ENCODE measurements at regions not wholly inside any gene's neighbourhood (a gene's known extent, or its start where the extent isn't known, plus 50 kb on each side); places are given as distances from the start of the nearest gene placed in this dataset.

DNA sequence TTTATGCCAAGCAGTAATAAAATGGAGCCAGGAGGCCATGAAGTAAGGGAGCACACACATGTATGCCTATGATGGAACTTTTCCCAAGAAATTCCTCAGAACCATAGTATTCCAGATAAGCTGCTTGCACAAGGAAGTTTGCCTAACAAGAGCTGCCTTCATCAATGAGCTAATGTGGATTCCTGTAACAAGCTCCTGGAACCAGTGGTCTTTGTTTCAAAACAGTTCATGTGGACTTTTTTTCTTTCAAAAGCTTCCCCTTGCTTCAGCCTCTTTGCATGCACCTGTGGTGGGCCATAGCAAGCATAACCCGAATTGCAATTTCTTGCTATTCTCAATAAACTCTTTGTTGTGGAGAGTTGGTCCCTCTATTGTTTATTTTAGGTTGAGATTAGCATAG is 359.6 kb downstream of the UTRN start (continued):
- TF ChIP-seq, protein P1, sequence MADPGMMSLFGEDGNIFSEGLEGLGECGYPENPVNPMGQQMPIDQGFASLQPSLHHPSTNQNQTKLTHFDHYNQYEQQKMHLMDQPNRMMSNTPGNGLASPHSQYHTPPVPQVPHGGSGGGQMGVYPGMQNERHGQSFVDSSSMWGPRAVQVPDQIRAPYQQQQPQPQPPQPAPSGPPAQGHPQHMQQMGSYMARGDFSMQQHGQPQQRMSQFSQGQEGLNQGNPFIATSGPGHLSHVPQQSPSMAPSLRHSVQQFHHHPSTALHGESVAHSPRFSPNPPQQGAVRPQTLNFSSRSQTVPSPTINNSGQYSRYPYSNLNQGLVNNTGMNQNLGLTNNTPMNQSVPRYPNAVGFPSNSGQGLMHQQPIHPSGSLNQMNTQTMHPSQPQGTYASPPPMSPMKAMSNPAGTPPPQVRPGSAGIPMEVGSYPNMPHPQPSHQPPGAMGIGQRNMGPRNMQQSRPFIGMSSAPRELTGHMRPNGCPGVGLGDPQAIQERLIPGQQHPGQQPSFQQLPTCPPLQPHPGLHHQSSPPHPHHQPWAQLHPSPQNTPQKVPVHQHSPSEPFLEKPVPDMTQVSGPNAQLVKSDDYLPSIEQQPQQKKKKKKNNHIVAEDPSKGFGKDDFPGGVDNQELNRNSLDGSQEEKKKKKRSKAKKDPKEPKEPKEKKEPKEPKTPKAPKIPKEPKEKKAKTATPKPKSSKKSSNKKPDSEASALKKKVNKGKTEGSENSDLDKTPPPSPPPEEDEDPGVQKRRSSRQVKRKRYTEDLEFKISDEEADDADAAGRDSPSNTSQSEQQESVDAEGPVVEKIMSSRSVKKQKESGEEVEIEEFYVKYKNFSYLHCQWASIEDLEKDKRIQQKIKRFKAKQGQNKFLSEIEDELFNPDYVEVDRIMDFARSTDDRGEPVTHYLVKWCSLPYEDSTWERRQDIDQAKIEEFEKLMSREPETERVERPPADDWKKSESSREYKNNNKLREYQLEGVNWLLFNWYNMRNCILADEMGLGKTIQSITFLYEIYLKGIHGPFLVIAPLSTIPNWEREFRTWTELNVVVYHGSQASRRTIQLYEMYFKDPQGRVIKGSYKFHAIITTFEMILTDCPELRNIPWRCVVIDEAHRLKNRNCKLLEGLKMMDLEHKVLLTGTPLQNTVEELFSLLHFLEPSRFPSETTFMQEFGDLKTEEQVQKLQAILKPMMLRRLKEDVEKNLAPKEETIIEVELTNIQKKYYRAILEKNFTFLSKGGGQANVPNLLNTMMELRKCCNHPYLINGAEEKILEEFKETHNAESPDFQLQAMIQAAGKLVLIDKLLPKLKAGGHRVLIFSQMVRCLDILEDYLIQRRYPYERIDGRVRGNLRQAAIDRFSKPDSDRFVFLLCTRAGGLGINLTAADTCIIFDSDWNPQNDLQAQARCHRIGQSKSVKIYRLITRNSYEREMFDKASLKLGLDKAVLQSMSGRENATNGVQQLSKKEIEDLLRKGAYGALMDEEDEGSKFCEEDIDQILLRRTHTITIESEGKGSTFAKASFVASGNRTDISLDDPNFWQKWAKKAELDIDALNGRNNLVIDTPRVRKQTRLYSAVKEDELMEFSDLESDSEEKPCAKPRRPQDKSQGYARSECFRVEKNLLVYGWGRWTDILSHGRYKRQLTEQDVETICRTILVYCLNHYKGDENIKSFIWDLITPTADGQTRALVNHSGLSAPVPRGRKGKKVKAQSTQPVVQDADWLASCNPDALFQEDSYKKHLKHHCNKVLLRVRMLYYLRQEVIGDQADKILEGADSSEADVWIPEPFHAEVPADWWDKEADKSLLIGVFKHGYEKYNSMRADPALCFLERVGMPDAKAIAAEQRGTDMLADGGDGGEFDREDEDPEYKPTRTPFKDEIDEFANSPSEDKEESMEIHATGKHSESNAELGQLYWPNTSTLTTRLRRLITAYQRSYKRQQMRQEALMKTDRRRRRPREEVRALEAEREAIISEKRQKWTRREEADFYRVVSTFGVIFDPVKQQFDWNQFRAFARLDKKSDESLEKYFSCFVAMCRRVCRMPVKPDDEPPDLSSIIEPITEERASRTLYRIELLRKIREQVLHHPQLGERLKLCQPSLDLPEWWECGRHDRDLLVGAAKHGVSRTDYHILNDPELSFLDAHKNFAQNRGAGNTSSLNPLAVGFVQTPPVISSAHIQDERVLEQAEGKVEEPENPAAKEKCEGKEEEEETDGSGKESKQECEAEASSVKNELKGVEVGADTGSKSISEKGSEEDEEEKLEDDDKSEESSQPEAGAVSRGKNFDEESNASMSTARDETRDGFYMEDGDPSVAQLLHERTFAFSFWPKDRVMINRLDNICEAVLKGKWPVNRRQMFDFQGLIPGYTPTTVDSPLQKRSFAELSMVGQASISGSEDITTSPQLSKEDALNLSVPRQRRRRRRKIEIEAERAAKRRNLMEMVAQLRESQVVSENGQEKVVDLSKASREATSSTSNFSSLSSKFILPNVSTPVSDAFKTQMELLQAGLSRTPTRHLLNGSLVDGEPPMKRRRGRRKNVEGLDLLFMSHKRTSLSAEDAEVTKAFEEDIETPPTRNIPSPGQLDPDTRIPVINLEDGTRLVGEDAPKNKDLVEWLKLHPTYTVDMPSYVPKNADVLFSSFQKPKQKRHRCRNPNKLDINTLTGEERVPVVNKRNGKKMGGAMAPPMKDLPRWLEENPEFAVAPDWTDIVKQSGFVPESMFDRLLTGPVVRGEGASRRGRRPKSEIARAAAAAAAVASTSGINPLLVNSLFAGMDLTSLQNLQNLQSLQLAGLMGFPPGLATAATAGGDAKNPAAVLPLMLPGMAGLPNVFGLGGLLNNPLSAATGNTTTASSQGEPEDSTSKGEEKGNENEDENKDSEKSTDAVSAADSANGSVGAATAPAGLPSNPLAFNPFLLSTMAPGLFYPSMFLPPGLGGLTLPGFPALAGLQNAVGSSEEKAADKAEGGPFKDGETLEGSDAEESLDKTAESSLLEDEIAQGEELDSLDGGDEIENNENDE (IDR thresholded peaks at IDR 0.05; ENCODE audit: insufficient replicate concordance, low read length): peak; percentile 64
- TF ChIP-seq E2F6 (IDR thresholded peaks at IDR 0.05) (no peak), SP4 (IDR thresholded peaks at IDR 0.05; ENCODE audit: low read length) (no peak)
- TF ChIP-seq, protein P2, sequence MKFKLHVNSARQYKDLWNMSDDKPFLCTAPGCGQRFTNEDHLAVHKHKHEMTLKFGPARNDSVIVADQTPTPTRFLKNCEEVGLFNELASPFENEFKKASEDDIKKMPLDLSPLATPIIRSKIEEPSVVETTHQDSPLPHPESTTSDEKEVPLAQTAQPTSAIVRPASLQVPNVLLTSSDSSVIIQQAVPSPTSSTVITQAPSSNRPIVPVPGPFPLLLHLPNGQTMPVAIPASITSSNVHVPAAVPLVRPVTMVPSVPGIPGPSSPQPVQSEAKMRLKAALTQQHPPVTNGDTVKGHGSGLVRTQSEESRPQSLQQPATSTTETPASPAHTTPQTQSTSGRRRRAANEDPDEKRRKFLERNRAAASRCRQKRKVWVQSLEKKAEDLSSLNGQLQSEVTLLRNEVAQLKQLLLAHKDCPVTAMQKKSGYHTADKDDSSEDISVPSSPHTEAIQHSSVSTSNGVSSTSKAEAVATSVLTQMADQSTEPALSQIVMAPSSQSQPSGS (IDR thresholded peaks at IDR 0.05; ENCODE audit: low read length): 0 out of 2 replicates have a peak, but pooled peaks have one; percentile 42

Measured in H1 (cell line).